ENCODE measurements at regions not wholly inside any gene's neighbourhood (a gene's known extent, or its start where the extent isn't known, plus 50 kb on each side); places are given as distances from the start of the nearest gene placed in this dataset.

DNA sequence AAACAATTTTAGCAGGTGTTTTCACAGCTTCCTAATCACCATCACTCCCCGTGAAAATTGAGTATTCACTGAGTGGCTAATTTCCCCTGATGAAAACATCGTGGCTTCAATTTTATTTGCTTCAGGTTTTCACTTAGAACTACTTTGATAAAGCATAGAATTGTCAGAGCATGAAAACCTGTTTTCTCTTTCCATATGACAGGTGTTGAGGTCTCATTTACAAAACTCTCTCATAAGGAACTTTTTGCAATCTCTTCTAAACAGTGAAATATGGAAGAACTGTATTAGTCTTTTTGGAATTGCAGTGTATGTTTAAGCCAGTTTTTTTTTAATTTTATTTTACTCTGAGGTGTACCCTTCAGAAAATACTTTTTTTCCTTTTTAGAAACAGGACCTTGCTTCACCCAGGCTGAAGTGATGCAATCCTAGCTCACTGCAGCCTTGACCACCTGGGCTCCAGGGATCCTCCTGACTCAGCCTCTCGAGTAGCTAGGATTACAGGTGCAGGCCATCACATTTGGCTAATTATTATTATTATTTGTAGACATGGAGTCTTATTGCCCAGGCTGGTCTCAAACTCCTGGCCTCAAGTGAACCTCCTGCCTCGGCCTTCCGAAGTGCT, 111.2 kb upstream of the RAPGEF2 start:
- Histone ChIP-seq H3K36me3 (no peaks in the 10 kb centered on the region), H3K27ac (no peak overlapping the region), H3K9me3 (no peaks in the 10 kb centered on the region), H3K4me1 (peaks cover 0 to 4% (median 3%) of the 10 kb centered on the region in 3 donors), H3K4me3 (no peak overlapping the region), H3K27me3 (no peaks in the 10 kb centered on the region)
- no peak for ATAC-seq
- 92 to 93% methylated on average over 5 of the region's 5 CpGs for WGBS, 2 donors (ENCODE audit: low coverage in 1 of 2)
- TF ChIP-seq EP300 (IDR thresholded peaks at IDR 0.05) (no peak), POLR2A (IDR thresholded peaks at IDR 0.05) (no peak), POLR2AphosphoS5 (IDR thresholded peaks at IDR 0.05) (no peak)
- TF ChIP-seq, protein P1, sequence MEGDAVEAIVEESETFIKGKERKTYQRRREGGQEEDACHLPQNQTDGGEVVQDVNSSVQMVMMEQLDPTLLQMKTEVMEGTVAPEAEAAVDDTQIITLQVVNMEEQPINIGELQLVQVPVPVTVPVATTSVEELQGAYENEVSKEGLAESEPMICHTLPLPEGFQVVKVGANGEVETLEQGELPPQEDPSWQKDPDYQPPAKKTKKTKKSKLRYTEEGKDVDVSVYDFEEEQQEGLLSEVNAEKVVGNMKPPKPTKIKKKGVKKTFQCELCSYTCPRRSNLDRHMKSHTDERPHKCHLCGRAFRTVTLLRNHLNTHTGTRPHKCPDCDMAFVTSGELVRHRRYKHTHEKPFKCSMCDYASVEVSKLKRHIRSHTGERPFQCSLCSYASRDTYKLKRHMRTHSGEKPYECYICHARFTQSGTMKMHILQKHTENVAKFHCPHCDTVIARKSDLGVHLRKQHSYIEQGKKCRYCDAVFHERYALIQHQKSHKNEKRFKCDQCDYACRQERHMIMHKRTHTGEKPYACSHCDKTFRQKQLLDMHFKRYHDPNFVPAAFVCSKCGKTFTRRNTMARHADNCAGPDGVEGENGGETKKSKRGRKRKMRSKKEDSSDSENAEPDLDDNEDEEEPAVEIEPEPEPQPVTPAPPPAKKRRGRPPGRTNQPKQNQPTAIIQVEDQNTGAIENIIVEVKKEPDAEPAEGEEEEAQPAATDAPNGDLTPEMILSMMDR (IDR thresholded peaks at IDR 0.05) = no peak

- 15 to 22% methylated on average over 2 of the region's 2 CpGs for WGBS, 2 donors (ENCODE audit: low coverage in 1 of 2)
- no peak for TF ChIP-seq POLR2A (IDR thresholded peaks at IDR 0.05)
- TF ChIP-seq, protein P1 (IDR thresholded peaks at IDR 0.05) = no peak
- H3K4me1 ChIP-seq = peaks cover 0 to 12% (median 4%) of the 10 kb centered on the region in 3 donors
- H3K4me3 ChIP-seq = no peak overlapping the region
- no peaks in the 10 kb centered on the region for H3K27me3 ChIP-seq
- no peaks in the 10 kb centered on the region for H3K9me3 ChIP-seq
- no peak for ATAC-seq
- no peaks in the 10 kb centered on the region for H3K36me3 ChIP-seq
- no peak overlapping the region for H3K27ac ChIP-seq
These were observed 109.0 kb upstream of the RAPGEF2 start for GRCh38 chr4:158993891-158994290.

- no peak for TF ChIP-seq EP300 (IDR thresholded peaks at IDR 0.05)
- no peak for TF ChIP-seq POLR2AphosphoS5 (IDR thresholded peaks at IDR 0.05)
- TF ChIP-seq POLR2A (IDR thresholded peaks at IDR 0.05) = no peak
- TF ChIP-seq, protein P1 (IDR thresholded peaks at IDR 0.05) = no peak
- H3K9me3 ChIP-seq = no peaks in the 10 kb centered on the region
- WGBS, 2 donors (ENCODE audit: low coverage in 1 of 2) = 60% methylated on average over 2 of the region's 2 CpGs; no CpG with 5 or more reads in 1 of the 2 donors
- peaks cover 0 to 12% (median 4%) of the 10 kb centered on the region in 3 donors for H3K4me1 ChIP-seq
- H3K4me3 ChIP-seq = no peak overlapping the region
- H3K27ac ChIP-seq = no peak overlapping the region
- no peaks in the 10 kb centered on the region for H3K27me3 ChIP-seq
- H3K36me3 ChIP-seq = no peaks in the 10 kb centered on the region
- no peak for ATAC-seq
These were observed 107.8 kb upstream of the RAPGEF2 start for GRCh38 chr4:158995040-158995439.

- Histone ChIP-seq H3K4me3 (no peak overlapping the region), H3K4me1 (peaks cover 0 to 12% (median 4%) of the 10 kb centered on the region in 3 donors), H3K27me3 (no peaks in the 10 kb centered on the region), H3K36me3 (no peaks in the 10 kb centered on the region), H3K9me3 (no peaks in the 10 kb centered on the region), H3K27ac (no peak overlapping the region)
- 95 to 100% methylated on average over 5 to 7 of the region's 8 CpGs for WGBS, 2 donors (ENCODE audit: low coverage in 1 of 2)
- ATAC-seq = no peak
- TF ChIP-seq, protein P1 (IDR thresholded peaks at IDR 0.05) = no peak
- no peak for TF ChIP-seq POLR2AphosphoS5 (IDR thresholded peaks at IDR 0.05)
- TF ChIP-seq POLR2A (IDR thresholded peaks at IDR 0.05) = no peak
- no peak for TF ChIP-seq EP300 (IDR thresholded peaks at IDR 0.05)
These were observed 106.9 kb upstream of the RAPGEF2 start for GRCh38 chr4:158995965-158996364.

GRCh38 chr4:158996669-158997074, 106.2 kb upstream of the RAPGEF2 start:
- peak; percentile 85 for ATAC-seq
- Histone ChIP-seq H3K4me3 (no peak overlapping the region), H3K27me3 (no peaks in the 10 kb centered on the region), H3K4me1 (peaks cover 0 to 12% (median 4%) of the 10 kb centered on the region in 3 donors), H3K9me3 (no peaks in the 10 kb centered on the region), H3K36me3 (no peaks in the 10 kb centered on the region), H3K27ac (peak overlapping the region in 1 of 4 donors; percentile 18)
- no peak for TF ChIP-seq EP300 (IDR thresholded peaks at IDR 0.05)
- peak; percentile 80 for TF ChIP-seq POLR2AphosphoS5 (IDR thresholded peaks at IDR 0.05)
- 0 to 14% methylated on average over 2 to 3 of the region's 3 CpGs for WGBS, 2 donors (ENCODE audit: low coverage in 1 of 2)

Measured in gastroesophageal sphincter (tissue), 4 donors.